Liver (tissue), 3 donors: ENCODE measurements at regions not wholly inside any gene's neighbourhood (a gene's known extent, or its start where the extent isn't known, plus 50 kb on each side); places are given as distances from the start of the nearest gene placed in this dataset.

ENCODE experiments used
- TAF1 ChIP-seq: conservative IDR thresholded peaks from 2 replicates; pipeline ENCODE4 v1.6.1; 2016; ENCODE audit warnings: antibody characterized with exemption, mild to moderate bottlenecking
- YY1 ChIP-seq: IDR thresholded peaks from 2 replicates; pipeline ENCODE4 v1.6.1; 2016; ENCODE audit warnings: antibody characterized with exemption, mild to moderate bottlenecking
- TF ChIP-seq, protein P1 (sequence below): fragments of 150-350 bp; IDR thresholded peaks from 2 replicates; pipeline ENCODE4 v1.5.1; 2017; ENCODE audit warnings: improper control_type of control experiment, low read depth, low read length; ENCODE audit not compliant: missing input control
- TF ChIP-seq, protein P2 (sequence below): IDR thresholded peaks from 2 replicates; pipeline ENCODE4 v1.6.1; 2016; ENCODE audit warnings: antibody characterized with exemption
- donor health status: healthy.
- donor health status: healthy.

GRCh38 chrX:137187540-137187939 lies 153.7 kb upstream of the GPR101 start:
- TF ChIP-seq, protein P1, sequence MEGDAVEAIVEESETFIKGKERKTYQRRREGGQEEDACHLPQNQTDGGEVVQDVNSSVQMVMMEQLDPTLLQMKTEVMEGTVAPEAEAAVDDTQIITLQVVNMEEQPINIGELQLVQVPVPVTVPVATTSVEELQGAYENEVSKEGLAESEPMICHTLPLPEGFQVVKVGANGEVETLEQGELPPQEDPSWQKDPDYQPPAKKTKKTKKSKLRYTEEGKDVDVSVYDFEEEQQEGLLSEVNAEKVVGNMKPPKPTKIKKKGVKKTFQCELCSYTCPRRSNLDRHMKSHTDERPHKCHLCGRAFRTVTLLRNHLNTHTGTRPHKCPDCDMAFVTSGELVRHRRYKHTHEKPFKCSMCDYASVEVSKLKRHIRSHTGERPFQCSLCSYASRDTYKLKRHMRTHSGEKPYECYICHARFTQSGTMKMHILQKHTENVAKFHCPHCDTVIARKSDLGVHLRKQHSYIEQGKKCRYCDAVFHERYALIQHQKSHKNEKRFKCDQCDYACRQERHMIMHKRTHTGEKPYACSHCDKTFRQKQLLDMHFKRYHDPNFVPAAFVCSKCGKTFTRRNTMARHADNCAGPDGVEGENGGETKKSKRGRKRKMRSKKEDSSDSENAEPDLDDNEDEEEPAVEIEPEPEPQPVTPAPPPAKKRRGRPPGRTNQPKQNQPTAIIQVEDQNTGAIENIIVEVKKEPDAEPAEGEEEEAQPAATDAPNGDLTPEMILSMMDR: no peak
- TF ChIP-seq YY1 (peak; percentile 47), TAF1 (no peak)
- TF ChIP-seq, protein P2, sequence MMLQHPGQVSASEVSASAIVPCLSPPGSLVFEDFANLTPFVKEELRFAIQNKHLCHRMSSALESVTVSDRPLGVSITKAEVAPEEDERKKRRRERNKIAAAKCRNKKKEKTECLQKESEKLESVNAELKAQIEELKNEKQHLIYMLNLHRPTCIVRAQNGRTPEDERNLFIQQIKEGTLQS: no peak
